ENCODE measurements at regions not wholly inside any gene's neighbourhood (a gene's known extent, or its start where the extent isn't known, plus 50 kb on each side); places are given as distances from the start of the nearest gene placed in this dataset.
A peak's percentile ranks its signal among the peaks of the same experiment; 100 is the strongest.

- TF ChIP-seq NR3C1 (CRISPR knock-in tag; IDR thresholded peaks at IDR 0.05) (peak; percentile 46; the same call in 1 of the 2 replicates), RAD51 (IDR thresholded peaks at IDR 0.05; ENCODE audit: borderline replicate concordance, low read depth) (no peak), CXXC5 (CRISPR knock-in tag; IDR thresholded peaks at IDR 0.05) (peak; percentile 70), ZBTB1 (CRISPR knock-in tag; IDR thresholded peaks at IDR 0.05; ENCODE audit: borderline replicate concordance, low read depth) (peak; percentile 34; the same call in 1 of the 2 replicates), CREB3 (tag; conservative IDR thresholded peaks at IDR 0.05; ENCODE audit: low read depth) (no peak), NR0B1 (IDR thresholded peaks at IDR 0.05; ENCODE audit: partially characterized antibody) (no peak), ZNF431 (CRISPR knock-in tag; IDR thresholded peaks at IDR 0.05) (peak; percentile 59; the same call in 1 of the 2 replicates), LCOR (CRISPR knock-in tag; IDR thresholded peaks at IDR 0.05) (peak; percentile 42; the same call in 1 of the 2 replicates), ZNF224 (CRISPR knock-in tag; IDR thresholded peaks at IDR 0.05) (0 out of 2 replicates have a peak, but pooled peaks have one; percentile 67), KLF16 (IDR thresholded peaks at IDR 0.05) (peak; percentile 41; the same call in 1 of the 2 replicates), SLC30A9 (CRISPR knock-in tag; IDR thresholded peaks at IDR 0.05) (no peak), POLR2AphosphoS5 (IDR thresholded peaks at IDR 0.05; ENCODE audit: control insufficient read depth, insufficient read depth, low read depth, low read length) (no peak), NUFIP1 (IDR thresholded peaks at IDR 0.05; ENCODE audit: partially characterized antibody) (no peak), RREB1 (CRISPR knock-in tag; IDR thresholded peaks at IDR 0.05) (no peak), TCF7 (IDR thresholded peaks at IDR 0.05; ENCODE audit: borderline replicate concordance) (0 out of 2 replicates have a peak, but pooled peaks have one; percentile 53), JUND (IDR thresholded peaks at IDR 0.05; ENCODE audit: borderline replicate concordance, low read depth, low read length) (peak; percentile 37; the same call in 1 of the 2 replicates), JUND (tag; IDR thresholded peaks at IDR 0.05; ENCODE audit: borderline replicate concordance, low read depth, low read length) (no peak), STAG1 (CRISPR knock-in tag; IDR thresholded peaks at IDR 0.05; ENCODE audit: borderline replicate concordance) (peak; percentile 78; the same call in 1 of the 2 replicates), FOXP1 (CRISPR knock-in tag; IDR thresholded peaks at IDR 0.05) (peak; percentile 80; the same call in 1 of the 2 replicates)
Observed at GRCh38 chr11:129750343-129751292, 65.0 kb upstream of the TMEM45B start (continued).

Measured in K562 (cell line).